ENCODE measurements at regions not wholly inside any gene's neighbourhood (a gene's known extent, or its start where the extent isn't known, plus 50 kb on each side); places are given as distances from the start of the nearest gene placed in this dataset.
A peak's percentile ranks its signal among the peaks of the same experiment; 100 is the strongest.
"Not testable (repeated sequence)": the region's sequence is repeated elsewhere in the genome, so short reads cannot be mapped to it uniquely, and the experiment has no call there.

DNA sequence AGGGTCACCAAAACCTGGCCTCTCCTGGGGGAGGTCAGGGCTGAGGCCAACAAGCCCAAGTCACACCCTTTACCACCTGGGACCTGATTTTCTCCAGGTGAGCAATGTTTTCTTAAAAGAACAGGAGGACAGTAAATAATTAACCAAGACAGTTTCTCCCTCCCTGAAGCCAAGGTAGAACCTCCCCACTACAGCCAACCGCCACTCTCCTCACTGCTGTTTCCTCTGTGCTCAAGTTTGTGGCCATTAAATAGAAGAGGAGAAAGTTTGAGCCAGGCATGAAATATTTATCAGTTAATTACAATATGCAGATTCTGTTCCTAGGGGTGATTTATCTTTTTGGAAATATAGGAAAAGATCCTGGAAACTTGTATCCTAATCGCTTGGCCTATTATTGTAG lies 150.6 kb upstream of the ANKRD20A1 start:
- DNase-seq = not testable (repeated sequence)

DNA sequence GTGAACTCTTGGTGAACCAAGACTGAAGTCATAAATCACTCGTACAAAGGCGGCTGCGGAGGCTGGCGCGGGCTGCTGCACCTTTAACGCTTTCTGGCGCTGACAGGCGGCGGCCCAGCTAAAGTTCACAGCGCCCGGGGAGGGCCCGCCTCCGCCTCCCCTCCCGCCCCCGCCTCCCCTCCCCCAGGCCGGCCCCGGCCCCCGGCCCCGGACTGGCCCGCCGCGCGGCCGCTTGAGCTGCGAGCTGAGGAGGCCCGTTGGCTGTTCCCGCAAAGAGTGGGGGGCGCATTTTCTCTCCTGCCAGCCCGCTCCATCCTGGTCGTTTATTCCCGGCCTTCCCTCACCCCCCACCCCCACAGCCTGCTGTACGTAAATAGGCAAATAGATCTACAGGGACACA lies 147.3 kb upstream of the ANKRD20A1 start:
- not testable (repeated sequence) for DNase-seq

DNA sequence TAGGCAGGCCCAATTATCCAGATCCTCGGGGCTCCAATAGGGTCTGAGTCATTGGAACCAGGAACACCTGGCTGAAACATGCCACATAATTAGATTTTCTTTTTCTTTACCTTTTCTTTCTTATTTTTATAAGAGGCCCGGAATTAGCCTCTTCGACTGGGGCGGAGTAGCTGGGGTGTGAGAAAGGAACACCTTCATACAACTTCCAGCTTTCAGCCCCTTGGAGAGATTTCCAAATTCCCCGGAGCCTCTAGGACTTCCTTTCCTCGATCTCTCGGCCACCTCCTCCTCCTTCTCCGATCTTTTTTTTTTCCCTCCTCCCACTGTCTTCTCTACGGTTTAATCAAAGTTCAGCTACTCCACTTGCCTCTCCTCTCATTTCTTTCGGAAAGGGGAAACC lies 146.8 kb upstream of the ANKRD20A1 start:
- not testable (repeated sequence) for DNase-seq

DNA sequence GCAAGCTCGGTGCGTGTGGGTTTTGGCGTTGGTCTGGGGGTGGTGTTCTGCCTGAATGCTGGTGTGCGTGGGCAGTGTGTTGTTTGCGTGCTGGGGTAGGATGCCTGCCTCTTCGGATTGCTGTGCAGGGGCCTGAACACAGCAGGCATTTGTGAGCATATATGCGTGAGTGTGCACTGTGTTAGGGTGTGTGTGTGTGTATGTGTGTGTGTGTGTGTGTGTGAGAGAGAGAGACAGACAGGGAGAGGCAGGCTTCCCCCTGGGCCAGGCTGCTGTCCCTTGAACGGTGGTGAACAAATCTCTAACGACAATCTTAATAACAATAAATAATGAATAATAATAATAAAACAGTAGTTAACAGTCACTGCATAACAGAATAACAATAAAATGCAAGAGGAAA lies 145.8 kb upstream of the ANKRD20A1 start:
- DNase-seq = not testable (repeated sequence)

DNA sequence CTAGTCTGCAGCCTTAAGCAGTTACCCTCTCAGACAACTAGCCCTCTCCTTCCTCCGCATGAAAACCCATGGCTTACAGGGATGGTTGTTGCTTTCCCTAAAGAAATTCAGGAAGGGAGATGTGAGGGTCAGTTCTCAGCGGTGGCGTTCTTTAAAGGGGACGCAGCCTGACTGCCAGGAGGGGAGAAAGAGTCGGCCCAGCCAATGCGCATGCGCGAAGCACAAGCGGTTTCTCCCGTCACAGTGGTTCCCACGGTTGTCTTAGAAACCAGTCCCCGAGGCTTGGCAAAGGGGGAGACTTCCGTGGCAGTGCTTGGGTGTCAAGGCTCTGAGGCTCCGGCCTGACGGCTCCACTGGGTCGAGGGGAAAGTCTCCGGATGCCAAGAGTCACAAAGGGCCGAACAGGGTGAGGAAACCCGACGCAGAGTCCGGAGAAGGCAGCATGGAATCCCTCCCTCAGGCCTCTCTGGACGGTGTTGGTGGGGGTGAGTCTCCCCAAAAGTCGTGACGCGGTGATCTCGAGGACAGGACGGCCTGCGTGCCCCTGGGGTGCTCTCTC lies 140.8 kb upstream of the ANKRD20A1 start:
- not testable (repeated sequence) for DNase-seq

DNA sequence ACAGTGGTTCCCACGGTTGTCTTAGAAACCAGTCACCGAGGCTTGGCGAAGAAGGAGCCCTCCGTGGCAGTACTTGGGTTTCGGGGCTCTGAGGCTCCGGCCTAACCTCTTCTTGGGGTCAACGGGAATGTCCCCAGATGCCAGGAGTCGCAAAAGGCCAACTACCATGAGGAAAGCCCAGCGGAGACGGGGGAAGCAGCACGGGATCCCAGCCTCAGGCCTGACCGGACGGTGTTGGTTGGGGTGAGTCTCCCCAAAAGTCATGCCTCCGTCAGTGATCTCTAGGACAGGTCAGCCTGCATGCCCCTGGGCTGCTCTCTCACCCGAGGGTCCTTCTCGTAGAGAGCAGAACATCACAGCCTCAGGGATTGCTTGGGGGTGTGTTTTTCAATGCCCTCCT lies 138.2 kb upstream of the ANKRD20A1 start:
- DNase-seq = not testable (repeated sequence)

DNA sequence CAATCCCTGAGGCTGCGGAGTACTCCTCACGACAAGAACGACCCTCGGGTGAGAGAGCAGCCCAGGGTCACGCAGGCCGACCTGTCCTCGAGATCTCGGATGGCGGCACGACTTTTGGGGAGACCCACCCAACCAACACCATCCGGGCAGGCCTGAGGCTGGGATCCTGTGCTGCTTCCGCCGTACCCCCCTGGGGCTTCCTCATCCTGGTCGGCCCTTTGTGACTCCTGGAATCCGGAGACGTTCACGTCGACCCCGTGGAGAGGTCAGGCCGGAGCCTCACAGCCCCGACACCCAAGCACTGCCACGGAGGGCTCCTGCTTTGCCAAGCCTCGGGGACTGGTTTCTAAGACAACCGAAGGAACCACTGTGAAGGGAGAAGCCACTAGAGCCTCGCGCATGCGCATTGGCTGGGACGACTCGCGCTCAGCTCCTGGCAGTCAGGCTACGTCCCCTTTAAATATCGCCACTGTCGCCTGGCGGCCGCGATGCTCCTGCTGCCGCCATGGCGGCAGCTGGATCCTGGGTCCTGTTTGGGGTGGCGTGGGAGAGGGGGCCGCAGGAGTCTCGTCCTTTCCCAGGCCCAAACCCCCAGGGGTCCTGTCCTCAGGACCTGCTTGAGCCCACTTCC lies 136.2 kb upstream of the ANKRD20A1 start:
- not testable (repeated sequence) for DNase-seq

DNA sequence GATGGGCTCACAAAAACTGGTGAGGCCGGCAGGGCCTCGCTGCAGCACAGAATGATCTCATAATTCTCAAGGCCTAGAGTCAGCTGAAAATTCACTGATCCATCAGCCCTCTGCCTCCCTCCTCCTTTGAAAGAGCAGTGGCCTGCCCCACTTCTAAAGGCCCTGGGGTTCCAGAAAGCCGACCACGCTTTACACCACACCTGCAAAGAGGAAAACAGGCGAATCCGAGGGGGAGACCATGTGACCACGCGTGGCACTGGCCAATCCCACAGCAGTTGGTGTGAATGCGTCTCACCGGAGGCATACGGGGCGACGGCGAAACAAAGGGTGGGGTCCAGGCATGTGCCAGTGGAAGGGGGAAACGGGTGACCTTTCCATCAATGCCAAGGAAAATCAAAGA lies 135.5 kb upstream of the ANKRD20A1 start:
- not testable (repeated sequence) for DNase-seq

DNA sequence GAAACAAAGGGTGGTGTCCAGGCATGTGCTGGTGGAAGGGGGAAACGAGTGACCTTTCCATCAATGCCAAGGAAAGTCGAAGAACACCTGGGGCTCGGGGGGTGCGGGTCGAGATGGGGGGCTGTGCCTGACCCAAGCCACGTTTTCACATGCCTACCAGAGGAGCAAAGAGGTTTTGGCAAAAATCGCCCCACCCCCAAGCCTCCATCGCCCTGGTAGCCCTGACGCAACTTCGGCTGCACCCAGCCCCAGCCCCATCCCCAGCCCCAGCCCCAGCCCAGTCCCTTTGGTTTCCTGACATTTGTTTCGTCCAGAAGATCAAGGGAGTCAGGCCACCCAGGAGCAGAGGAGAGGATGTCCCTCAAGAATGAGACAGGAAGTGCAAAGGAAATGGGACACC lies 133.8 kb upstream of the ANKRD20A1 start:
- DNase-seq = peak; percentile 26 to 34

DNA sequence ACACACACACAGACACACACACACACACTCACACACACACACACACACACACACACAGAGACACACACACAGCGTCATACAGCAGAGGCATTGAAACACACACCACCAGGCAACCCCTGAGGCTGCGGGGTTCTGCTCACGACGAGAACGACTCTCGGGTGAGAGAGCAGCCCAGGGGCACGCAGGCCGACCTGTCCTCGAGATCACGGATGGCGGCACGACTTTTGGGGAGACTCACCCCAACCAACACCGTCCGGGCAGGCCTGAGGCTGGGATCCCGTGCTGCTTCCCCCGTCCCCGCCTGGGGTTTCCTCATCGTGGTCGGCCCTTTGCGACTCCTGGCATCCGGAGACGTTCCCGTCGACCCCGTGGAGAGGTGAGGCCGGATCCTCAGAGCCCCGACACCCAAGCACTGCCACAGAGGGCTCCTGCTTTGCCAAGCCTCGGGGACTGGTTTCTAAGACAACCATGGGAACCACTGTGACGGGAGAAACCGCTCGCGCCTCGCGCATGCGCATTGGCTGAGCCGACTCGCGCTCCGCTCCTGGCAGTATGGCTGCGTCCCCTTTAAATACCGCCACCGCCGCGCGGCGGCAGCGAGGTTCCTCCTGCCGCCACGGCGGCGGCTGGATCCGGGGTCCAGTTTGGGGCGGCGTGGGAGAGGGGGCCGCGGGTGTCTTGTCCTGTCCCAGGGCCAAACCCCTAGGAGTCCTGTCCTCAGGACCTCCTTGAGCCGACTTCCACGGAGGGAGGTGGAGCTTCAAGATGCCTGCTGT lies 132.3 kb upstream of the ANKRD20A1 start:
- DNase-seq = not testable (repeated sequence)

DNA sequence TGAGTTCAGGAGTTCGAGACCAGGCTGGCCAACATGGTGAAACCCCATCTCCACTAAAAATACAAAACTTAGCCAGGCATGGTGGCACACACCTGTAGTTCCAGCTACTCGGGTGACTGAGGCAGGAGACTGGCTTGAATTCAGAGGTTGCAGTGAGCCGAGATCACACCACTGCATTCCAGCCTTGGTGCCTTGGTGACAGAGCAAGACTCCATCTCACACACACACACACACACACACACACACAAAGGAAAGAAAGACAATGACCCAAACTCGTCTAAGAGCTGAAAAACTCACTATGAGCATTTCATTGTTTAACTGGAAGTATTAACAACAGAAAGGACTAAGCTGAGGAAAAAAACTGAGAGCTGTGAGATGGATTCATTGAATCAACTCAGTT lies 95.6 kb upstream of the ANKRD20A1 start:
- DNase-seq = not testable (repeated sequence)

DNA sequence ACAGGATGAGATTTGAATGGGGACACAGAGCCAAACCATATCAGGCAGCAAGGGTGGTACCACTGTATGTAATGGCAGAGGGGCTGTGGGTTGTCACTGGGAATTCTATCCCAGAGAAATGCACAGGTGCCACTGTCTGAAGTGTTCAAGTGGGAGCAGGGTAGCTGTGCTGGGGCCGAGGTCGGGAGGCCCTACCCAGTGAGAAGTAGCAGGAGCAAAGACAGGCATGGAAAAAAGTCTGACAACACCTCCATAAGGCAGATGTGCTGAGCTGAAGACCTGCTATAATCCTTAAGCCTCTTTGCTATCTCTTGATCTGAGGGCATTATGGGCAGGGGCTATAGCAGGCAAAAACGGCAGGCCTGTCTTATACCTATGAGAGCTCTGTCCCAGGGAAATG lies 86.9 kb upstream of the ANKRD20A1 start:
- DNase-seq = not testable (repeated sequence)

DNA sequence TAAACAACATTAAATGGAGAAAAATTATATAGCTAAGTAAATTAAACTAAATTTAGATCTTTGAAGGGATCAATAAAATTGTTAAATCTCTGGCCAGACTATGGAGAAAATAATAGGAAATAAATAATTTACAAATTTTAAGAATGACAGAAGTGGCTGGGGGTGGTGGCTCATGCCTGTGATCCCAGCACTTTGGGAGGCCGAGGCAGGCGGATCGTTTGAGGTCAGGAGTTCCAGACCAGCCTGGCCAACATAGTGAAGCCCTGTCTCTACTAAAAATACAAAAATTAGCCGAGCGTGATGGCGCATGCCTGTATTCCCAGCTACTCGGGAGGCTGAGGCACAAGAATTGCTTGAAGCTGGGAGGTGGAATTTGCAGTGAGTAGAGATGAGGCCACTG lies 58.6 kb upstream of the ANKRD20A1 start:
- DNase-seq = not testable (repeated sequence)
